SK-N-SH (cell line): ENCODE measurements at regions not wholly inside any gene's neighbourhood (a gene's known extent, or its start where the extent isn't known, plus 50 kb on each side); places are given as distances from the start of the nearest gene placed in this dataset.

ENCODE experiments used
- CTCF ChIA-PET: fragments of 300-600, 350-600 bp; formaldehyde crosslinking; extraction: SDS; loops from one replicate; lab custom pipeline; 2021; lab: Yijun Ruan, JAX
- POLR2A ChIA-PET: fragments of 350-600 bp; sonication (Branson Sonifier 250); formaldehyde crosslinking; extraction: SDS; loops from one replicate; lab custom pipeline; 2020; ENCODE audit warnings: antibody characterized with exemption, inconsistent platforms; lab: Yijun Ruan, JAX
- DNase-seq: peaks from one replicate; pipeline ENCODE4 v3.0.0; 2012
- H2AFZ ChIP-seq: fragments of 200-600 bp; sonication (generic); 2 replicates; pipeline ENCODE4 v1.8.1; 2016; ENCODE audit warnings: antibody characterized with exemption, mild to moderate bottlenecking, low read depth
- H3F3A ChIP-seq: fragments of 200-600 bp; sonication (generic); replicated peaks from 2 replicates; pipeline ENCODE3; 2016; ENCODE audit warnings: antibody characterized with exemption, mild to moderate bottlenecking; ENCODE audit not compliant: insufficient read depth
- H3K27ac ChIP-seq, 2 experiments: fragments of 200-500 bp in 1 of 2; fragments of 200-600 bp in 1 of 2; sonication (Bioruptor generic) in 1 of 2; sonication (generic), shearing (Covaris generic) in 1 of 2; 2 replicates each; pipeline versions ENCODE4 v1.5.1 to v1.6.1; 2014 to 2016; ENCODE audit warnings: low read depth in 2 of 2, inconsistent platforms in 1 of 2, low read length in 1 of 2, mild to moderate bottlenecking in 1 of 2, mixed read lengths in 1 of 2
- H3K27me3 ChIP-seq: fragments of 200-600 bp; sonication (generic), shearing (Covaris generic); 2 replicates; pipeline ENCODE4 v1.6.1; 2016; ENCODE audit warnings: mixed run types; ENCODE audit not compliant: insufficient read depth
- H3K36me3 ChIP-seq, 2 experiments: fragments of 200-500 bp in 1 of 2; fragments of 200-600 bp in 1 of 2; sonication (Bioruptor generic) in 1 of 2; sonication (generic) in 1 of 2; replicated peaks in 1 of 2; 2 replicates each; pipeline versions ENCODE3 to v1.5.1; 2014 to 2016; ENCODE audit warnings: low read length in 1 of 2, mild to moderate bottlenecking in 1 of 2; ENCODE audit not compliant: insufficient read depth in 2 of 2, control insufficient read depth in 1 of 2
- H3K4me1 ChIP-seq, 2 experiments: fragments of 200-500 bp in 1 of 2; fragments of 200-600 bp in 1 of 2; sonication (Bioruptor generic) in 1 of 2; sonication (generic), shearing (Covaris generic) in 1 of 2; 2 replicates each; pipeline versions ENCODE4 v1.5.1 to v1.6.1; 2014 to 2016; ENCODE audit warnings: low read depth in 1 of 2, low read length in 1 of 2, mixed run types in 1 of 2; ENCODE audit not compliant: insufficient read depth in 2 of 2, control insufficient read depth in 1 of 2
- H3K4me2 ChIP-seq: fragments of 200-600 bp; sonication (generic), shearing (Covaris generic); 2 replicates; pipeline ENCODE4 v1.6.1; 2017; ENCODE audit warnings: mixed run types
- H3K4me3 ChIP-seq, 2 experiments: fragments of 200-500 bp in 1 of 2; fragments of 200-600 bp in 1 of 2; sonication (Bioruptor generic) in 1 of 2; sonication (generic), shearing (Covaris generic) in 1 of 2; 2 replicates each; pipeline versions ENCODE4 v1.5.1 to v1.8.1; 2014 to 2016; ENCODE audit warnings: low read depth in 2 of 2, inconsistent platforms in 1 of 2, low read length in 1 of 2, mild to moderate bottlenecking in 1 of 2, mixed read lengths in 1 of 2, moderate library complexity in 1 of 2
- H3K79me2 ChIP-seq: fragments of 200-600 bp; sonication (generic); 2 replicates; pipeline ENCODE4 v1.8.1; 2017; ENCODE audit warnings: mild to moderate bottlenecking; ENCODE audit not compliant: insufficient read depth
- H3K9ac ChIP-seq: fragments of 200-600 bp; sonication (generic); 2 replicates; pipeline ENCODE4 v1.6.1; 2017; ENCODE audit warnings: mixed run types
- H3K9me2 ChIP-seq: fragments of 200-600 bp; sonication (generic); 2 replicates; pipeline ENCODE4 v1.6.1; 2017; ENCODE audit warnings: mixed run types
- H3K9me3 ChIP-seq: fragments of 200-600 bp; sonication (generic); 2 replicates; pipeline ENCODE4 v1.6.1; 2017; ENCODE audit warnings: mixed run types, mild to moderate bottlenecking, moderate library complexity
- H4K20me1 ChIP-seq: fragments of 200-600 bp; sonication (generic); 2 replicates; pipeline ENCODE4 v1.6.1; 2017; ENCODE audit warnings: mild to moderate bottlenecking, mixed run types; ENCODE audit not compliant: insufficient read depth
- ELF1 ChIP-seq: IDR thresholded peaks from 2 replicates; pipeline ENCODE4 v1.4.0; 2012
- EP300 ChIP-seq, 2 experiments: IDR thresholded peaks; 2 replicates each; pipeline versions ENCODE4 v1.4.0 to v1.6.1; 2012; ENCODE audit warnings: borderline replicate concordance in 1 of 2, low read depth in 1 of 2, low read length in 1 of 2
- FOXJ3 ChIP-seq: sonication (generic); formaldehyde crosslinking; IDR thresholded peaks from 2 replicates; pipeline ENCODE4 v1.5.1; 2020; ENCODE audit warnings: mild to moderate bottlenecking, missing genetic modification reagents
- GABPA ChIP-seq: IDR thresholded peaks from 2 replicates; pipeline ENCODE4 v1.4.0; 2012; ENCODE audit warnings: low read depth, mild to moderate bottlenecking
- GATA2 ChIP-seq: sonication (generic); formaldehyde crosslinking; IDR thresholded peaks from 2 replicates; pipeline ENCODE4 v1.5.0; 2020; ENCODE audit warnings: mild to moderate bottlenecking, missing genetic modification reagents
- JUND ChIP-seq: IDR thresholded peaks from 2 replicates; pipeline ENCODE4 v1.4.0; 2012
- NFIC ChIP-seq: IDR thresholded peaks from 2 replicates; pipeline ENCODE4 v1.4.0; 2012; ENCODE audit warnings: borderline replicate concordance
- POLR2AphosphoS5 ChIP-seq: IDR thresholded peaks from 2 replicates; pipeline ENCODE4 v1.6.1; 2012; ENCODE audit warnings: low read depth, low read length
- RAD21 ChIP-seq: IDR thresholded peaks from 2 replicates; pipeline ENCODE4 v1.6.1; 2012; ENCODE audit warnings: mild to moderate bottlenecking, low read length
- RFX5 ChIP-seq: IDR thresholded peaks from 2 replicates; pipeline ENCODE4 v1.6.1; 2012; ENCODE audit warnings: mild to moderate bottlenecking, improper control_type of control experiment, low read length
- TCF12 ChIP-seq: IDR thresholded peaks from 2 replicates; pipeline ENCODE4 v1.4.0; 2012
- WGBS: methylation state at CpG from one replicate; pipeline ENCODE4 v1.1.6; 2017; ENCODE audit warnings: low lambda C conversion rate; 5-methylcytosine and 5-hydroxymethylcytosine counted together
- TF ChIP-seq, protein P1 (sequence below): fragments of 200-600 bp; sonication (generic); IDR thresholded peaks from 2 replicates; pipeline ENCODE4 v1.6.1; 2017; ENCODE audit warnings: antibody characterized with exemption, mild to moderate bottlenecking, moderate library complexity
- TF ChIP-seq, protein P2 (sequence below): fragments of 150-350 bp; IDR thresholded peaks from 2 replicates; pipeline ENCODE4 v1.6.1; 2016; ENCODE audit warnings: mild to moderate bottlenecking, low read depth, low read length
- TF ChIP-seq, protein P3 (sequence below): IDR thresholded peaks from 2 replicates; pipeline ENCODE4; 2012

GRCh38 chr12:89826468-89826867 is 117.8 kb upstream of the ATP2B1 start (continued):
- TF ChIP-seq, protein P1, sequence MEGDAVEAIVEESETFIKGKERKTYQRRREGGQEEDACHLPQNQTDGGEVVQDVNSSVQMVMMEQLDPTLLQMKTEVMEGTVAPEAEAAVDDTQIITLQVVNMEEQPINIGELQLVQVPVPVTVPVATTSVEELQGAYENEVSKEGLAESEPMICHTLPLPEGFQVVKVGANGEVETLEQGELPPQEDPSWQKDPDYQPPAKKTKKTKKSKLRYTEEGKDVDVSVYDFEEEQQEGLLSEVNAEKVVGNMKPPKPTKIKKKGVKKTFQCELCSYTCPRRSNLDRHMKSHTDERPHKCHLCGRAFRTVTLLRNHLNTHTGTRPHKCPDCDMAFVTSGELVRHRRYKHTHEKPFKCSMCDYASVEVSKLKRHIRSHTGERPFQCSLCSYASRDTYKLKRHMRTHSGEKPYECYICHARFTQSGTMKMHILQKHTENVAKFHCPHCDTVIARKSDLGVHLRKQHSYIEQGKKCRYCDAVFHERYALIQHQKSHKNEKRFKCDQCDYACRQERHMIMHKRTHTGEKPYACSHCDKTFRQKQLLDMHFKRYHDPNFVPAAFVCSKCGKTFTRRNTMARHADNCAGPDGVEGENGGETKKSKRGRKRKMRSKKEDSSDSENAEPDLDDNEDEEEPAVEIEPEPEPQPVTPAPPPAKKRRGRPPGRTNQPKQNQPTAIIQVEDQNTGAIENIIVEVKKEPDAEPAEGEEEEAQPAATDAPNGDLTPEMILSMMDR = no peak
- no peak for TF ChIP-seq POLR2AphosphoS5
- TF ChIP-seq ELF1 = no peak
- TF ChIP-seq JUND = no peak
- TF ChIP-seq, protein P2, sequence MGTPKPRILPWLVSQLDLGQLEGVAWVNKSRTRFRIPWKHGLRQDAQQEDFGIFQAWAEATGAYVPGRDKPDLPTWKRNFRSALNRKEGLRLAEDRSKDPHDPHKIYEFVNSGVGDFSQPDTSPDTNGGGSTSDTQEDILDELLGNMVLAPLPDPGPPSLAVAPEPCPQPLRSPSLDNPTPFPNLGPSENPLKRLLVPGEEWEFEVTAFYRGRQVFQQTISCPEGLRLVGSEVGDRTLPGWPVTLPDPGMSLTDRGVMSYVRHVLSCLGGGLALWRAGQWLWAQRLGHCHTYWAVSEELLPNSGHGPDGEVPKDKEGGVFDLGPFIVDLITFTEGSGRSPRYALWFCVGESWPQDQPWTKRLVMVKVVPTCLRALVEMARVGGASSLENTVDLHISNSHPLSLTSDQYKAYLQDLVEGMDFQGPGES = no peak
- no peak for TF ChIP-seq TCF12
- TF ChIP-seq GATA2 (CRISPR knock-in tag) = no peak
- no peak for TF ChIP-seq EP300 (IDR thresholded peaks at IDR 0.05; ENCODE audit: borderline replicate concordance in 1 of 2, low read depth in 1 of 2, low read length in 1 of 2)
- no peak for TF ChIP-seq RFX5

DNA sequence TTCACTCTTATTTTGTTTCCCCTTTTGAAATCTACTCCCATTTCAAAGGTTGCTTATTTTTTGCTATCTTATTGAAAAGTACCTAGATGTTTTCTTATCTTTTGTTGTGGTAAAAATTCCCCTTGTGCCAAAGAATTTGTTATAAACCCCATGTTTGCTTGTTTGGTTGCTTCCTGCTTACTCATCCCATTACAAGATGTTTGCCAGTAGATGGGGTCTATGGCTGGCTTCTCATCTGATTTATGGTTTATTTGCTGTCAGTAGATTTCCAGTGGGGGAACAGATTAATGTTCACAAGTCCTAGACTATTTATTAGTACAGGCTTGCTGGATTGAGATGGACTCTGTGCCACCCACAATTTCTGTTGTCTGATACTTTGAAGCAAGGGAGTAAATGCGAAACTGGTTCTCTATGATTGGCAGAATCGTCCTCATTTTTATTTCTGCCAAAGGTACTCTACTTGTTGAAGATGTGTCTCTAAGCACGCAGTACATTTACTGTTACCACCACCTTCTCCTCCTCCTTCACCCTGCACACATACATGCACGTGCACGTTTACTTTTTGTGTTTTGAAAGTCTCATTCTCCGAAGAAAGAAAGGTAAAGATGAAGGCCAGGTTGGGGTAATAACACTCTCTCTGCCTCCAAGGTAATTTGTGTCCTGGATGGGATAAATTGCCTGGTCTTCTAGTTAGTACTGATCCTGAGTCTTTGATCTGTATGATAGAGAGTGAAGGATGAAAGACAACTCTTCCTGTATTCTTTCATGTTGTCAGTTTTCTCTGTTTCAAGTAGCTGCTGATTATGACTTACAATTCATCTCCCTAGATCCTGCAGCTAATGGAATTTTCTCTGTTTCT is 117.2 kb upstream of the ATP2B1 start:
- H3K9me3 ChIP-seq = no peaks in the 10 kb centered on the region
- no peak overlapping the region for H3K9ac ChIP-seq
- DNase-seq = peak; percentile 8
- peak overlapping the region in 1 of 2 experiments; percentile 77; a peak in 1 of 4 replicates for H3K27ac ChIP-seq
- TF ChIP-seq GABPA (no peak), FOXJ3 (CRISPR knock-in tag) (no peak), TCF12 (peak; percentile 32; the same call in 1 of the 2 replicates), RAD21 (0 out of 2 replicates have a peak, but pooled peaks have one; percentile 7), JUND (peak; percentile 34; the same call in 1 of the 2 replicates), NFIC (0 out of 2 replicates have a peak, but pooled peaks have one; percentile 24)
- TF ChIP-seq, protein P3, sequence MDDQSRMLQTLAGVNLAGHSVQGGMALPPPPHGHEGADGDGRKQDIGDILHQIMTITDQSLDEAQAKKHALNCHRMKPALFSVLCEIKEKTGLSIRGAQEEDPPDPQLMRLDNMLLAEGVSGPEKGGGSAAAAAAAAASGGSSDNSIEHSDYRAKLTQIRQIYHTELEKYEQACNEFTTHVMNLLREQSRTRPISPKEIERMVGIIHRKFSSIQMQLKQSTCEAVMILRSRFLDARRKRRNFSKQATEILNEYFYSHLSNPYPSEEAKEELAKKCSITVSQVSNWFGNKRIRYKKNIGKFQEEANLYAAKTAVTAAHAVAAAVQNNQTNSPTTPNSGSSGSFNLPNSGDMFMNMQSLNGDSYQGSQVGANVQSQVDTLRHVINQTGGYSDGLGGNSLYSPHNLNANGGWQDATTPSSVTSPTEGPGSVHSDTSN = peak; percentile 62
- no peaks in the 10 kb centered on the region for H3K36me3 ChIP-seq
- no peak overlapping the region; the same call in 1 of the 2 replicates for H2AFZ ChIP-seq
- ChIA-PET POLR2A (no interaction called here), CTCF (no interaction called here)
- no peaks in the 10 kb centered on the region for H3K9me2 ChIP-seq
- H3F3A ChIP-seq = no peaks in the 10 kb centered on the region
- H3K27me3 ChIP-seq = no peaks in the 10 kb centered on the region
- peaks cover 0 to 5% of the 10 kb centered on the region in 2 experiments; a peak in 3 of 4 replicates for H3K4me1 ChIP-seq
- no peaks in the 10 kb centered on the region for H4K20me1 ChIP-seq
- WGBS = 70% methylated on average over 6 of the region's 6 CpGs
- H3K4me3 ChIP-seq = no peak overlapping the region
- no peaks in the 10 kb centered on the region for H3K79me2 ChIP-seq
- H3K4me2 ChIP-seq = no peak overlapping the region
